ENCODE measurements at regions not wholly inside any gene's neighbourhood (a gene's known extent, or its start where the extent isn't known, plus 50 kb on each side); places are given as distances from the start of the nearest gene placed in this dataset.

DNA sequence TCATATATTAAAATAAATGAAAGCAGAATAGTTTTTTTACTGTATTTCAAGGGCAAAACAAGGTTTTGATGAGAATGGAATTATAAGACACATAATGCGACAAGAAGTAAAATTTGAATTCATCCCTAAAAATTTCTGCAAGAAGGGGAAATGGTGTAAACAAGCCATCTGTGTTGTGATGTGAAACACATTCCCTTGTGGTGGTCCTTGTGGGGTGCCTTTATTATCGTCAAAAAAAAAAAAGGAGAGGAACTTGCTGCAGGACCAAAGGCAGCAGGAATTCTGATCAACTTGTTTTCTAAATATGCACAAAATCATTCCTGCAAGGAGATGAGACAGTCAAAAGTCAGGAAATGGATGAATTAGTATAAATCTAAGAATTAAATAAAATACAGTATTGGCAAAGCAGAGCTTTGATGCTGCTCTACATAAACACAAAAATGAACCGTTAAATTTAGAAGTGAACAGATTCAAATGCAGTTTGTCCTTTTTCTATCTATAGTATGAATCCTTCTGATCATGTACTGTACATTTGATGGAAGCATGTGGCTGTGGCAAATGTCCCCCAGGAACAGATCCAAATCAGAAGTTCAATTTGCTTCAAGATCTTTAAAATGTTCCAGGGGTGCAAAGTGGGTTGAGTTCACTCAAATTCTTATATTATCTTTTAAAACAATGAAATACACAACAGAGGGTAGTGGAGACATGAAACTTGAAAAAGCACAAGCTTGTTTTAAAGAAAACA is 818.8 kb downstream of the PLCL1 start:
- TF ChIP-seq, protein P1, sequence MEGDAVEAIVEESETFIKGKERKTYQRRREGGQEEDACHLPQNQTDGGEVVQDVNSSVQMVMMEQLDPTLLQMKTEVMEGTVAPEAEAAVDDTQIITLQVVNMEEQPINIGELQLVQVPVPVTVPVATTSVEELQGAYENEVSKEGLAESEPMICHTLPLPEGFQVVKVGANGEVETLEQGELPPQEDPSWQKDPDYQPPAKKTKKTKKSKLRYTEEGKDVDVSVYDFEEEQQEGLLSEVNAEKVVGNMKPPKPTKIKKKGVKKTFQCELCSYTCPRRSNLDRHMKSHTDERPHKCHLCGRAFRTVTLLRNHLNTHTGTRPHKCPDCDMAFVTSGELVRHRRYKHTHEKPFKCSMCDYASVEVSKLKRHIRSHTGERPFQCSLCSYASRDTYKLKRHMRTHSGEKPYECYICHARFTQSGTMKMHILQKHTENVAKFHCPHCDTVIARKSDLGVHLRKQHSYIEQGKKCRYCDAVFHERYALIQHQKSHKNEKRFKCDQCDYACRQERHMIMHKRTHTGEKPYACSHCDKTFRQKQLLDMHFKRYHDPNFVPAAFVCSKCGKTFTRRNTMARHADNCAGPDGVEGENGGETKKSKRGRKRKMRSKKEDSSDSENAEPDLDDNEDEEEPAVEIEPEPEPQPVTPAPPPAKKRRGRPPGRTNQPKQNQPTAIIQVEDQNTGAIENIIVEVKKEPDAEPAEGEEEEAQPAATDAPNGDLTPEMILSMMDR (IDR thresholded peaks at IDR 0.05): no peak
- TF ChIP-seq POLR2A (IDR thresholded peaks at IDR 0.05): no peak
